ENCODE measurements at regions not wholly inside any gene's neighbourhood (a gene's known extent, or its start where the extent isn't known, plus 50 kb on each side); places are given as distances from the start of the nearest gene placed in this dataset.

GRCh38 chr11:127898422-127899365 is 688.7 kb downstream of the ETS1 start:
- no peak for DNase-seq (ENCODE audit: low read depth in 2 of 3, low spot score in 2 of 3)

- no peak for DNase-seq (ENCODE audit: low read depth in 2 of 3, low spot score in 2 of 3)
Observed at GRCh38 chr11:127895776-127896175, 691.6 kb downstream of the ETS1 start.

GRCh38 chr11:127894316-127894715 is 693.0 kb downstream of the ETS1 start:
- no peak for DNase-seq (ENCODE audit: low read depth in 2 of 3, low spot score in 2 of 3)

GRCh38 chr11:127890030-127890615 is 697.2 kb downstream of the ETS1 start:
- no peak for DNase-seq (ENCODE audit: low read depth in 2 of 3, low spot score in 2 of 3)

GRCh38 chr11:127888386-127888785 is 699.0 kb downstream of the ETS1 start:
- no peak for DNase-seq (ENCODE audit: low read depth in 2 of 3, low spot score in 2 of 3)

- no peak for DNase-seq (ENCODE audit: low read depth in 2 of 3, low spot score in 2 of 3)
Observed at GRCh38 chr11:127875131-127875530, 712.2 kb downstream of the ETS1 start.

GRCh38 chr11:127873478-127873877 is 713.9 kb downstream of the ETS1 start:
- no peak for DNase-seq (ENCODE audit: low read depth in 2 of 3, low spot score in 2 of 3)

GRCh38 chr11:127866109-127866508 is 721.2 kb downstream of the ETS1 start:
- DNase-seq (ENCODE audit: low read depth in 2 of 3, low spot score in 2 of 3): no peak

GRCh38 chr11:127864861-127865260 is 722.5 kb downstream of the ETS1 start:
- no peak for DNase-seq (ENCODE audit: low read depth in 2 of 3, low spot score in 2 of 3)

- no peak for DNase-seq (ENCODE audit: low read depth in 2 of 3, low spot score in 2 of 3)
Observed at GRCh38 chr11:127862406-127862805, 725.0 kb downstream of the ETS1 start.

- DNase-seq (ENCODE audit: low read depth in 2 of 3, low spot score in 2 of 3): no peak
Observed at GRCh38 chr11:127859941-127860354, 727.4 kb downstream of the ETS1 start.

GRCh38 chr11:127844876-127845275 is 742.5 kb downstream of the ETS1 start:
- no peak for DNase-seq (ENCODE audit: low read depth in 2 of 3, low spot score in 2 of 3)

GRCh38 chr11:127843483-127844396 is 743.6 kb downstream of the ETS1 start:
- DNase-seq (ENCODE audit: low read depth in 2 of 3, low spot score in 2 of 3): peak; percentile 9 to 44 (median 33)

- no peak for DNase-seq (ENCODE audit: low read depth in 2 of 3, low spot score in 2 of 3)
Observed at GRCh38 chr11:127825183-127825582, 762.2 kb downstream of the ETS1 start.

- DNase-seq (ENCODE audit: low read depth in 2 of 3, low spot score in 2 of 3): no peak
Observed at GRCh38 chr11:127818625-127819024, 768.7 kb downstream of the ETS1 start.

GRCh38 chr11:127816962-127817361 is 770.4 kb downstream of the ETS1 start:
- no peak for DNase-seq (ENCODE audit: low read depth in 2 of 3, low spot score in 2 of 3)

GRCh38 chr11:127815331-127815730 is 772.0 kb downstream of the ETS1 start:
- DNase-seq (ENCODE audit: low read depth in 2 of 3, low spot score in 2 of 3): no peak

- no peak for DNase-seq (ENCODE audit: low read depth in 2 of 3, low spot score in 2 of 3)
Observed at GRCh38 chr11:127806501-127806900, 780.9 kb downstream of the ETS1 start.

- no peak for DNase-seq (ENCODE audit: low read depth in 2 of 3, low spot score in 2 of 3)
Observed at GRCh38 chr11:127805771-127806170, 781.6 kb downstream of the ETS1 start.

GRCh38 chr11:127804747-127805400 is 782.5 kb downstream of the ETS1 start:
- DNase-seq (ENCODE audit: low read depth in 2 of 3, low spot score in 2 of 3): no peak

GRCh38 chr11:127803755-127804154 is 783.6 kb downstream of the ETS1 start:
- DNase-seq (ENCODE audit: low read depth in 2 of 3, low spot score in 2 of 3): no peak
